Fibroblast of lung (primary cell): ENCODE measurements at regions not wholly inside any gene's neighbourhood (a gene's known extent, or its start where the extent isn't known, plus 50 kb on each side); places are given as distances from the start of the nearest gene placed in this dataset.

Experiments used
- CTCF ChIP-seq, 2 donors: IDR thresholded peaks in 1 of 2; conservative IDR thresholded peaks in 1 of 2; 1 replicate in 1 of 2; 2 replicates in 1 of 2; pipeline ENCODE4 v1.5.1; 2011 to 2012; ENCODE audit warnings: low read length in 2 of 2, control low read depth in 1 of 2, inconsistent platforms in 1 of 2, low read depth in 1 of 2, mild to moderate bottlenecking in 1 of 2
- EZH2 ChIP-seq: IDR thresholded peaks from 2 replicates; pipeline ENCODE4 v1.5.1; 2012; ENCODE audit warnings: low read length, control low read depth, mild to moderate bottlenecking; ENCODE audit errors: missing control alignments

GRCh38 chr9:88738709-88739108 lies 203.7 kb downstream of the NXNL2 start:
- TF ChIP-seq CTCF (conservative IDR thresholded peaks at IDR 0.05 in 1 of 2, IDR thresholded peaks at IDR 0.05 in 1 of 2; ENCODE audit: low read depth in 1 of 2, low read length in 2 of 2) (no peak), EZH2 (no peak)
